ENCODE measurements at regions not wholly inside any gene's neighbourhood (a gene's known extent, or its start where the extent isn't known, plus 50 kb on each side); places are given as distances from the start of the nearest gene placed in this dataset.

- DNase-seq = no peak
Observed at GRCh38 chr22:46079093-46079860, 71.0 kb upstream of the PPARA start.

GRCh38 chr22:46079861-46080821, 70.2 kb upstream of the PPARA start:
- no peak for DNase-seq

- DNase-seq = no peak
Observed at GRCh38 chr22:46081036-46081830, 69.1 kb upstream of the PPARA start.

- no peak for DNase-seq
Observed at GRCh38 chr22:46081831-46082210, 68.5 kb upstream of the PPARA start.

GRCh38 chr22:46082633-46083032, 67.7 kb upstream of the PPARA start:
- DNase-seq = no peak

- no peak for DNase-seq
Observed at GRCh38 chr22:46083383-46084350, 66.7 kb upstream of the PPARA start.

GRCh38 chr22:46084376-46084775, 66.0 kb upstream of the PPARA start:
- no peak for DNase-seq

- no peak for DNase-seq
Observed at GRCh38 chr22:46084943-46085827, 65.1 kb upstream of the PPARA start.

- DNase-seq = no peak
Observed at GRCh38 chr22:46085828-46086576, 64.3 kb upstream of the PPARA start.

GRCh38 chr22:46086577-46087335, 63.6 kb upstream of the PPARA start:
- no peak for DNase-seq

GRCh38 chr22:46087336-46087690, 63.0 kb upstream of the PPARA start:
- no peak for DNase-seq

- no peak for DNase-seq
Observed at GRCh38 chr22:46087816-46088277, 62.5 kb upstream of the PPARA start.

GRCh38 chr22:46088541-46089311, 61.6 kb upstream of the PPARA start:
- DNase-seq = no peak

- no peak for DNase-seq
Observed at GRCh38 chr22:46089426-46090035, 60.8 kb upstream of the PPARA start.

- no peak for DNase-seq
Observed at GRCh38 chr22:46090036-46090591, 60.2 kb upstream of the PPARA start.

- DNase-seq = no peak
Observed at GRCh38 chr22:46090631-46091201, 59.6 kb upstream of the PPARA start.

GRCh38 chr22:46091277-46091977, 58.9 kb upstream of the PPARA start:
- no peak for DNase-seq
